OCI-LY7 (cell line): ENCODE measurements at regions not wholly inside any gene's neighbourhood (a gene's known extent, or its start where the extent isn't known, plus 50 kb on each side); places are given as distances from the start of the nearest gene placed in this dataset.

ENCODE experiments used
- EZH2phosphoT487 ChIP-seq: fragments of 200-600 bp; sonication (generic); IDR thresholded peaks from 2 replicates; pipeline ENCODE4 v1.6.1; 2018; ENCODE audit warnings: low read depth, borderline replicate concordance, mild to moderate bottlenecking, mixed run types, antibody characterized with exemption, low read length, moderate library complexity, mixed read lengths
- TF ChIP-seq, protein P1 (sequence below): fragments of 200-600 bp; sonication (generic); conservative IDR thresholded peaks from 2 replicates; pipeline ENCODE4 v1.5.1; 2014; ENCODE audit warnings: mild to moderate bottlenecking, antibody characterized with exemption, low read length, moderate library complexity, mixed read lengths

- TF ChIP-seq, protein P1, sequence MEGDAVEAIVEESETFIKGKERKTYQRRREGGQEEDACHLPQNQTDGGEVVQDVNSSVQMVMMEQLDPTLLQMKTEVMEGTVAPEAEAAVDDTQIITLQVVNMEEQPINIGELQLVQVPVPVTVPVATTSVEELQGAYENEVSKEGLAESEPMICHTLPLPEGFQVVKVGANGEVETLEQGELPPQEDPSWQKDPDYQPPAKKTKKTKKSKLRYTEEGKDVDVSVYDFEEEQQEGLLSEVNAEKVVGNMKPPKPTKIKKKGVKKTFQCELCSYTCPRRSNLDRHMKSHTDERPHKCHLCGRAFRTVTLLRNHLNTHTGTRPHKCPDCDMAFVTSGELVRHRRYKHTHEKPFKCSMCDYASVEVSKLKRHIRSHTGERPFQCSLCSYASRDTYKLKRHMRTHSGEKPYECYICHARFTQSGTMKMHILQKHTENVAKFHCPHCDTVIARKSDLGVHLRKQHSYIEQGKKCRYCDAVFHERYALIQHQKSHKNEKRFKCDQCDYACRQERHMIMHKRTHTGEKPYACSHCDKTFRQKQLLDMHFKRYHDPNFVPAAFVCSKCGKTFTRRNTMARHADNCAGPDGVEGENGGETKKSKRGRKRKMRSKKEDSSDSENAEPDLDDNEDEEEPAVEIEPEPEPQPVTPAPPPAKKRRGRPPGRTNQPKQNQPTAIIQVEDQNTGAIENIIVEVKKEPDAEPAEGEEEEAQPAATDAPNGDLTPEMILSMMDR: no peak
- no peak for TF ChIP-seq EZH2phosphoT487
Measured at GRCh38 chr7:16271355-16271915, 149.9 kb downstream of the CRPPA start.
